ENCODE measurements at regions not wholly inside any gene's neighbourhood (a gene's known extent, or its start where the extent isn't known, plus 50 kb on each side); places are given as distances from the start of the nearest gene placed in this dataset.

GRCh38 chr6:90402831-90403192 is 106.2 kb upstream of the BACH2 start:
- no peak overlapping the region for H3K4me2 ChIP-seq
- H2AFZ ChIP-seq: no peak overlapping the region
- H3K9me3 ChIP-seq (ENCODE audit: low read depth): no peaks in the 10 kb centered on the region
- no peak overlapping the region for H3K27ac ChIP-seq
- WGBS (ENCODE audit: low lambda C conversion rate, missing lambda C conversion rate): 91% methylated on average over 2 of the region's 2 CpGs
- H3K9me2 ChIP-seq (replicated peaks; ENCODE audit: insufficient read depth): no peaks in the 10 kb centered on the region
- no peaks in the 10 kb centered on the region for H3K79me2 ChIP-seq
- H3K4me1 ChIP-seq (ENCODE audit: insufficient read depth): no peaks in the 10 kb centered on the region
- H4K20me1 ChIP-seq (ENCODE audit: insufficient read depth, poor library complexity, severe bottlenecking): no peaks in the 10 kb centered on the region
- no peak for DNase-seq (ENCODE audit: low spot score)
- no peak for TF ChIP-seq EZH2phosphoT487 (IDR thresholded peaks at IDR 0.05; ENCODE audit: low read depth, severe bottlenecking, unreplicated experiment)
- no peak for TF ChIP-seq CTCF (IDR thresholded peaks at IDR 0.05; ENCODE audit: poor library complexity)
- no peak for TF ChIP-seq EZH2 (IDR thresholded peaks at IDR 0.05; ENCODE audit: borderline replicate concordance)
- no peaks in the 10 kb centered on the region for H3K36me3 ChIP-seq (replicated peaks; ENCODE audit: insufficient read depth, low read depth)
- no peaks in the 10 kb centered on the region for H3K27me3 ChIP-seq
- no peak overlapping the region for H3K4me3 ChIP-seq

DNA sequence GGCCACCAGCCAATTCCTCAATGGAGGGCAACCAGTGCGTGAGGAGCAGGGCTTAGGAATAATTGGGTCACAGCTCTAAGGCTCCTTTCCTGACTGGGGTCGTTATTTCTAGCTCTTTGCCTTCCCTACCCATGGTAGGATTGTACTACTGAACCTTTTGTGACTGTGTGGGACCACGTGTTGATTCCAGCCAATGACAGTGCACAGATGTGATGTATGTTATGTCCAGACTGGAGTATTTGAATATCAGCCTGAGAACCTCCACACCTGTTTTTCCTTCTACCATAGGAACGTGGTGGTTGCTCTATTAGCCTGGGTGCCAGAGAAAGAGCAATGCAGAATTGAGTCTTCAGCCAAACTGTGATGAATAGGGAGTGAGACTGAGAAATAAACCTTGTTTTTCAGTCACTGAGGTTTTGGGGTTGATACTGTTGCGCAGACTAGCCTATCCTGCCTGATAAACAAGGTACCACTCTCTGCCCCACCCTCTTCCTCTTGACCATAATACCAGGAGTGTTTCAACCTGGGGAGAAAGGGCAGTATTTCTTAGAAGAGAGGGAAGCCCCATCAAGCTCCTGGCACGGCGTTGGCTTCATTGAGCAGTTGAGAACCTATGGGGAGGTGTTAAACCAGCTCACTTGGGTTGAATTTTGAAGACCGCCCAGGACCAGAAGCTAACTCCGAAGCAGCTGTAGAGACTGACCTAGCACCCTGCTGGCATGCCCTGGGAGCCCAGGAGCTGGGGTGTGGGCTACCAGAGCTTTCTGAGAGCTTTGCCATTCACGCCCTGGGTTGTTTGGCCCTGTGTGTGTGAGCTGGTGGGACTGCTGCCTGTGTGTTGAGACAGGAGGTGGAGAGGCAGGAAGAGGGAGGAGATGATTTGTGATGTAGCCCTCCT is 105.5 kb upstream of the BACH2 start:
- no peak overlapping the region for H2AFZ ChIP-seq
- H3K4me2 ChIP-seq: no peak overlapping the region
- no peaks in the 10 kb centered on the region for H3K9me3 ChIP-seq (ENCODE audit: low read depth)
- WGBS (ENCODE audit: low lambda C conversion rate, missing lambda C conversion rate): 77% methylated on average over 10 of the region's 10 CpGs
- H3K4me3 ChIP-seq: no peak overlapping the region
- peaks cover 6% of the 10 kb centered on the region for H3K4me1 ChIP-seq (ENCODE audit: insufficient read depth)
- H3K36me3 ChIP-seq (replicated peaks; ENCODE audit: insufficient read depth, low read depth): no peaks in the 10 kb centered on the region
- no peak overlapping the region for H3K27ac ChIP-seq
- DNase-seq (ENCODE audit: low spot score): no peak
- TF ChIP-seq CTCF (IDR thresholded peaks at IDR 0.05; ENCODE audit: poor library complexity): no peak
- TF ChIP-seq EZH2phosphoT487 (IDR thresholded peaks at IDR 0.05; ENCODE audit: low read depth, severe bottlenecking, unreplicated experiment): no peak
- no peak for TF ChIP-seq EZH2 (IDR thresholded peaks at IDR 0.05; ENCODE audit: borderline replicate concordance)
- H3K27me3 ChIP-seq: no peaks in the 10 kb centered on the region
- H3K79me2 ChIP-seq: no peaks in the 10 kb centered on the region
- H4K20me1 ChIP-seq (ENCODE audit: insufficient read depth, poor library complexity, severe bottlenecking): no peaks in the 10 kb centered on the region
- H3K9me2 ChIP-seq (replicated peaks; ENCODE audit: insufficient read depth): no peaks in the 10 kb centered on the region

DNA sequence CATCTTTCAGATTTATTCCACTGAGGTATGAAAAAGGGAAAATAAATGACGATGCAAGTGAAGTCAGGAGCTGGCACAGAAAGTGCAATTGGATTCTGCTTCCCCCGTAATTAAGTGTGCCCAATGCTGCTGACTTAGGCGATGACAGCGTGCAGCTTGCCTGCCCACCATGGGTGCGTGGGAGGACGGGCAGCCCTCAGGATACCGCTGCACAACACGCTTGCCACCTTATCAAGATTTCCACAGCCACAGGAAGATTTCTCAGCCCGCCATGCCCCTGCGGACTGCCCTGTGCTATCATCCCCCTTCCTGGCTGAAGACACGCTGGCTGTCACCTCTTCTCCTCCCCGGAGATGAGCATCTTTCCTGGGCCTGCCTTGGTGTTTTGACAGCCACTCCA is 103.3 kb upstream of the BACH2 start:
- DNase-seq (ENCODE audit: low spot score): no peak
- Histone ChIP-seq H3K27me3 (no peaks in the 10 kb centered on the region), H3K9me3 (ENCODE audit: low read depth) (no peaks in the 10 kb centered on the region), H3K27ac (no peak overlapping the region), H3K4me2 (no peak overlapping the region), H4K20me1 (ENCODE audit: insufficient read depth, poor library complexity, severe bottlenecking) (no peaks in the 10 kb centered on the region), H3K36me3 (replicated peaks; ENCODE audit: insufficient read depth, low read depth) (no peaks in the 10 kb centered on the region), H3K9me2 (replicated peaks; ENCODE audit: insufficient read depth) (no peaks in the 10 kb centered on the region), H3K79me2 (no peaks in the 10 kb centered on the region), H3K4me3 (no peak overlapping the region), H3K4me1 (ENCODE audit: insufficient read depth) (peaks cover 6% of the 10 kb centered on the region), H2AFZ (no peak overlapping the region)
- TF ChIP-seq CTCF (IDR thresholded peaks at IDR 0.05; ENCODE audit: poor library complexity): no peak
- 92% methylated on average over 12 of the region's 12 CpGs for WGBS (ENCODE audit: low lambda C conversion rate, missing lambda C conversion rate)

Data from hepatocyte (in vitro differentiated cells).